Pancreas (tissue), 10 donors: ENCODE measurements at regions not wholly inside any gene's neighbourhood (a gene's known extent, or its start where the extent isn't known, plus 50 kb on each side); places are given as distances from the start of the nearest gene placed in this dataset.
"Not testable (repeated sequence)": the region's sequence is repeated elsewhere in the genome, so short reads cannot be mapped to it uniquely, and the experiment has no call there.

Experiments
- ATAC-seq, 4 donors: fragments of 200-7000 bp; cut with Tn5 transposase; one replicate each; pipeline versions ENCODE4 v1.8.0 to v1.9.1; 2020; ENCODE audit warnings: mild to moderate bottlenecking in 4 of 4, moderate library complexity in 4 of 4
- DNase-seq, 6 donors: peaks; one replicate each; pipeline ENCODE4 v3.0.0-alpha.2; 2020
- FAIRE-seq: peaks from 2 replicates; lab custom pipeline; 2012; peaks lifted over from hg19 to GRCh38; lab: Jason Lieb, UNC
- H3K27ac ChIP-seq, 4 donors: fragments of 200-600 bp; sonication (generic); 1 replicate in 3 of 4; 2 replicates in 1 of 4; pipeline versions ENCODE4 v1.5.0 to v1.8.0; 2020
- H3K27me3 ChIP-seq, 4 donors: fragments of 200-600 bp; one replicate each; pipeline ENCODE4 v1.8.0; 2021
- H3K36me3 ChIP-seq, 3 donors: fragments of 200-600 bp; sonication (generic) in 1 of 3; one replicate each; pipeline versions ENCODE4 v1.5.0 to v1.8.0; 2020 to 2021
- H3K4me1 ChIP-seq, 3 donors: fragments of 200-600 bp; one replicate each; pipeline ENCODE4 v1.8.0; 2021
- H3K4me3 ChIP-seq, 4 donors: fragments of 200-600 bp; sonication (generic) in 2 of 4; one replicate each; pipeline versions ENCODE4 v1.5.0 to v1.8.0; 2020 to 2021
- H3K9me3 ChIP-seq, 4 donors: fragments of 200-600 bp; one replicate each; pipeline ENCODE4 v1.8.0; 2021
- CTCF ChIP-seq, 4 donors: fragments of 200-600 bp; sonication (generic) in 3 of 4; IDR thresholded peaks; one replicate each; pipeline versions ENCODE4 v1.5.0 to v1.8.0; 2021; ENCODE audit warnings: antibody characterized with exemption in 4 of 4
- WGBS, 2 donors: extraction: QIAGEN DNeasy Blood & Tissue Kit; methylation state at CpG; one replicate each; pipeline ENCODE4 v1.1.7; 2013; 5-methylcytosine and 5-hydroxymethylcytosine counted together
- intact Hi-C, 3 donors: fragments of 100-400 bp; cut with DNase I; formaldehyde crosslinking; loops; one replicate each; pipeline versions ENCODE4 v1.11.1 to v1.14.2; 2022
- donor health status: healthy with polysubstance abuse.
- donor health status: DM: no; HTN: no; CAD: no; lungs with moderate emphysema.
- donor health status: DM: no; HTN: no; CAD: no.
- donor health status: control.
- donor health status: control.
- donor health status: Bipolar disorder and iron deficiency.
- donor health status: DM: yes; HTN: yes; CAD: no.
- donor health status: DM: no; HTN: no; CAD: no.
- donor health status: DM: no; HTN: no; CAD: no.
- donor health status: DM: yes; HTN: yes; CAD: no.

- 31 to 33% methylated on average over 1 of the region's 1 CpG for WGBS, 2 donors
These were observed 405.0 kb downstream of the RAP2B start for GRCh38 chr3:153567011-153567410.

GRCh38 chr3:153567556-153567955, 405.5 kb downstream of the RAP2B start:
- intact Hi-C loops = no loop called here
- Histone ChIP-seq H3K36me3 (no peaks in the 10 kb centered on the region), H3K9me3 (peaks cover 0 to 3% (median 0%) of the 10 kb centered on the region in 4 donors), H3K4me3 (no peak overlapping the region), H3K27ac (no peak overlapping the region), H3K4me1 (no peaks in the 10 kb centered on the region), H3K27me3 (no peaks in the 10 kb centered on the region)
- peak; percentile 57 for FAIRE-seq
- no peak for DNase-seq
- no peak for TF ChIP-seq CTCF (IDR thresholded peaks at IDR 0.05)
- no peak for ATAC-seq

More at GRCh38 chr3:153567011-153567410, 405.0 kb downstream of the RAP2B start:
- TF ChIP-seq CTCF (IDR thresholded peaks at IDR 0.05) = no peak
- Histone ChIP-seq H3K27me3 (no peaks in the 10 kb centered on the region), H3K9me3 (peaks cover 0 to 2% (median 0%) of the 10 kb centered on the region in 4 donors), H3K4me3 (no peak overlapping the region), H3K36me3 (no peaks in the 10 kb centered on the region), H3K27ac (no peak overlapping the region), H3K4me1 (no peaks in the 10 kb centered on the region)
- ATAC-seq (no peak), FAIRE-seq (no peak), DNase-seq (no peak)
- intact Hi-C loops = no loop called here

GRCh38 chr3:153570481-153570880, 408.5 kb downstream of the RAP2B start:
- ATAC-seq, intact Hi-C loops, H3K27ac ChIP-seq, DNase-seq, H3K27me3 ChIP-seq, H3K36me3 ChIP-seq, H3K9me3 ChIP-seq, H3K4me3 ChIP-seq, FAIRE-seq, H3K4me1 ChIP-seq: not testable (repeated sequence)
- WGBS, 2 donors = 53 to 57% methylated on average over 1 of the region's 1 CpG

GRCh38 chr3:153572165-153572564, 410.1 kb downstream of the RAP2B start:
- 42 to 61% methylated on average over 3 of the region's 3 CpGs for WGBS, 2 donors
- FAIRE-seq (no peak), ATAC-seq (no peak), DNase-seq (no peak)
- no peak overlapping the region for H3K27ac ChIP-seq
- H3K4me3 ChIP-seq = no peak overlapping the region
- H3K27me3 ChIP-seq = no peaks in the 10 kb centered on the region
- intact Hi-C loops = no loop called here
- H3K9me3 ChIP-seq = peaks cover 0 to 3% (median 0%) of the 10 kb centered on the region in 4 donors
- H3K4me1 ChIP-seq = no peaks in the 10 kb centered on the region
- no peak for TF ChIP-seq CTCF (IDR thresholded peaks at IDR 0.05)
- H3K36me3 ChIP-seq = no peaks in the 10 kb centered on the region

- no peaks in the 10 kb centered on the region for H3K4me1 ChIP-seq
- H3K27ac ChIP-seq = no peak overlapping the region
- no peak for DNase-seq
- no peak for ATAC-seq
- WGBS, 2 donors = 39 to 41% methylated on average over 2 of the region's 2 CpGs
- FAIRE-seq = no peak
- H3K36me3 ChIP-seq = no peaks in the 10 kb centered on the region
- intact Hi-C loops = no loop called here
- no peak overlapping the region for H3K4me3 ChIP-seq
- no peaks in the 10 kb centered on the region for H3K27me3 ChIP-seq
- no peak for TF ChIP-seq CTCF (IDR thresholded peaks at IDR 0.05)
- H3K9me3 ChIP-seq = peaks cover 0 to 3% (median 0%) of the 10 kb centered on the region in 4 donors
These were observed 410.6 kb downstream of the RAP2B start for GRCh38 chr3:153572654-153573053.
